ENCODE measurements at regions not wholly inside any gene's neighbourhood (a gene's known extent, or its start where the extent isn't known, plus 50 kb on each side); places are given as distances from the start of the nearest gene placed in this dataset.
A peak's percentile ranks its signal among the peaks of the same experiment; 100 is the strongest.

DNA sequence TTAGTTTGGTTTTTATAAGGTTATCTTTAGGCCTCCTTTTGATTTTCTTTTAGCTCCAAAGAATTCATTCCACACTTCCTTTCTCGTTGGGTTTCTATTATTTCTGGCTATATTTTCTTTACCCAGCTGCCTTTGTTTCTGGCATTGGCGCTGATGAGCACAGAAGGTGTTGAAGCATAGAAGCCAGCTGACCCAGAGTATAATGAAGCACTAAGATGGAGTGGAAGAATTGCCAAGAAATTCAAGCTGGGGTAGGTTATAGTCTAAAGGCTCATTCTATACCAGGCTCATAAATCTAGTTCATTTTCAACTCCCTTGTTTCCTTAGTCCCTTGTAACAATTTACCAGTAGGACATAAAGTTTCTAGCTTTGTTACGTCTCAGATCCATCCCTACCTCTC lies 169.5 kb downstream of the HRH4 start:
- DNase-seq = no peak

DNA sequence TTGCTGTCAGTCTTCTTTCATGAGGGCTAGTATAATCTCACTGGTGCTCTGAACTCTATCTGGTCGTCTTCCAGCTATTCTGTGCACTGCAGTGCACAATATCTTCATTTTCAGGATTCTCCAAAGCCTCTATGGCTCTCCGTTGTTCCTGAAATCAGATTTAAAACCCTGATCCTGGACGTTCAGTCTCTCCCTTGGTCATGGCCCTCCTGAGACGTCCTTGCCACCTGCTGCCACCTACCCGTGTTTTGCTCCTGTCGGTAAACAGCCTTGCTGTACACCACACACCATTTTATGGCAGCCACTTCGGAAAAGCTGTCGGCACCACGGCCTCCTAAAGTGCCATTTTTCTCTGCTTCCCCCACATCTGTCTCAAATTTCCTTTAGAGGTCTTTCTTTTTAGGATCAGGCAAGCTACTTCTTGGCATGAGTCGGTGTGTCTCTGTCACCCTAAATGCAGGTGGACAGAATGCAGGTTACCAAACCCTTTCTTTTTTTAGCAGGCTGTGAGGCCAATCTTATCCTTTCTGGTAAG lies 170.0 kb downstream of the HRH4 start:
- DNase-seq = no peak

DNA sequence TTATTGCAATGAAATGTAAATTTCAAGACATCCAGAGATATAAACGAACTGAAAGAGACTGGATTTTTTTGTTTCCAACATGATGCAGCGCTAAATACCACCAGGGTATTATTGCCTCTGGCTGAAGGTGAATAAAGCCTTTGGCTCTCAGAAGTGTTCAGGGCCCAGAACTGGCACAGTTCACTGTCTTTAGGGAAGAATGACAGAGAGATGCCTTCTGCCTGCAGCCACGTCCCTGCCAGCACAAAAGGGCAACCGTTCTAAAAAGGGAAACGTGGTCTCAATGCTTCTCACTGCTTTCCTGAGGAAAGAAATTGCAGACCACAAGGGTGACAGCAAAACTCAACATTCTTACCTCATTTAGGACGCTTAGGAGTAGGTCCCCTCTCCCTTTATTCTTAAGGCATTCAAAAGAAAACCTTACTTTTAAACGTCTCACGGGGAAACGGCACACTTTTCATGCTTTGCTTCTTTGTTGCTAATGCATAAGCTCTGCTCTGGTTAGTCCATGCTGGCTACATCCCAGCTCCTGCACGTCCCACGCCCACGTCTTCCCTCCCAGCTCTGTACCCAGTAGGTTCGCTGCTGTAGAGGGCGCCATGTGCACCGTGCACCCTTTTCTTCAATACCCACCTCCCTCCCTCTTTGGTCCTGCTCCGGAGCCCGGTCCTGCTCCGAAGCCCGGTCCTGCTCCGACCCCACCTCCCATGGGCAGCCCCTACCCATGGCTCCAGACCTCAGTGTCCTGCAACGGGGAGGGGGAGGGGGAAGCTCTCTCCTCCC lies 171.0 kb downstream of the HRH4 start:
- DNase-seq = no peak

DNA sequence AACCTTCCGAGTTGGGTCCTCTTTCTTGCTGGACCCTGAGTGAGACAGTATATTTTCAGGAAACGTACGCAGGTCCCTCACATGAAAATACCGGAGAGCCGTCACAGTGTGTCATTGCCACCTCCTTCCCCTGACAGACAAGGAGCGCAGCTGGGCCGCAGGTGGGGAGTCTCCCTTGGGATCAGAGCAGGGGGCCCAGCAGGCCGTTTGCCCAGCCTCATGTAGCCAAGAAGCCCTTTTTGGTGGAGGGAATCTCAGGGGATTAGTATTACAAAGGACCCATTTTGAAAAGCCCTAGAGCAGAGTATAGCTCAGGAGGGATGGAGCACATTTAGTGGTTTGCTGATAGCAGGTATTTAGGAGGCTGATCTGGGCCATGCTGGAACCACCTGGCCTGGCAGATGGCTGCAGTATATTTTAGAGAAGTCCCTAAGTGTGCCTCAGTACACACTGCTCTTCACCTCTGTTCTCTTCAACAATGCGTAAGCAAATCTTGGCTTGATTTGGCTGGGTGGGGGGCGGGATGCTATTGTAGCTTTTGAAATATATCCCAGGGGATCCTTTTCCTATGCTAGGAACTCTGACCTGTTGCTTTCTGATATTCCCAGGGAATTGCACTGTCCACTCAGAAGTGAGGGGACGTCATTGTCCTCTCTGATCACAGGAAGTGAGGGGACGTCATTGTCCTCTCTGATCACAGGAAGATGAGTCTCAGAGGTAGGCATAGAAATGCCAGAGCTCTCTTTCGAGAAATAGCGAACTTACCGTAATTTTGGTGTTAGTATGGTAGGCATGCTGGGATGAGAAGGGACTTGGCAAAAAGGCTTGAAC lies 171.9 kb downstream of the HRH4 start:
- no peak for DNase-seq

DNA sequence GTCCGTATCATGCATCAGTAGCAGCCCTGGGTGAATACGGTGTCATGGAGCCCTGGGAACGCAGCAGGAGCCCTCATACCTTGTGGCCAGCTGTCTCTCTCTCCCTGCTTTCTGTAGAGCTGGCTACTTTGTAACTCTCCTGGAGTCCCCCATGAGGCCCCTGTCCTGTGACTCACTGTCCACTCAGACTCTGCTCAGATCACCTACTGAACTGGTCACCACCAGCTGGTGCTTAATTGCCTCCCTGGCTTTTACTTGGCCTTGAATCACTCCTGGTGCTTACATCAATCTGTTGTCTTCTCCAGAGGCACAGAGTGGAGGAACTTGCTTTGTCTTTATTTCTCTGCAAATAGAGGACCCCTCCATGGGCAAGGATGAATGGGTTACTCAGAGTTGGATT lies 172.7 kb downstream of the HRH4 start:
- DNase-seq = no peak

DNA sequence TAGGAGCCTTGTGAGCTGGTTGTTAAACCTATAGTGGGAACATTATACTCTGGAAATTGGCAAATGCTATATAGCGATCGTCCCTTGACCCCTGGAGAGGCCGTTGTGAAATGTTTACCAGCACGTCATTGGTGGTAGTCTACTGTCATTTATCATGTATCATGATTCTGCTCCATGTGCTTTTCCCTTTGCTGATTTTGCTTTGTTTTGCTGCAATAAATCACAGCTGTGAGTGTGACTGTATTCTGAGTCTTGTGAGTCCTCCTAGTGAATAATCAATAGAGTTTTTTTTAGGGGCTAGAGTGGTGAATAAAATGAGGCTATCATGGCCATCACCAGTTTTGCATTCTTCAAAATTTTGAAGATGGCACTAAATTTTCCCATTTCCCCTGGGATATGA lies 189.1 kb downstream of the HRH4 start:
- DNase-seq = no peak

DNA sequence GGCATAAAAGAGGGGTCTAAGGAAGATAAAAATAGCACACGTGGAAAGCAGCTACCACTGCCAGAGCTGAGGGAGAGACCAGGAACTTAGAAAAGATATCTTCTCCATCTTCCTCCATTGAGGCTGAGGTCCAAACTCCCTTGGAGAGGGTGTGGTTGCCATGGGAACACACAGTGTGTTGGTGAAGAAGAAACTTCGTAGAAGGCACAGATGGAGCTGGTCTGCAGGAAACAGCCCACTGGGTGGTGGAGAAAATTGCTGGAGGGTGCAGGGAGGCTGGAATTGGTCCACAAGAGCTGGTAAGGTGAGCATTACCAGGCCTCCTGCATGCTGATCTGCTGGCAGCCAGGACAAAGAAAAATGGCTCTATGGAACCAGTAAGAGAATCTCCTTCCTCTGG lies 191.0 kb downstream of the HRH4 start:
- no peak for DNase-seq

DNA sequence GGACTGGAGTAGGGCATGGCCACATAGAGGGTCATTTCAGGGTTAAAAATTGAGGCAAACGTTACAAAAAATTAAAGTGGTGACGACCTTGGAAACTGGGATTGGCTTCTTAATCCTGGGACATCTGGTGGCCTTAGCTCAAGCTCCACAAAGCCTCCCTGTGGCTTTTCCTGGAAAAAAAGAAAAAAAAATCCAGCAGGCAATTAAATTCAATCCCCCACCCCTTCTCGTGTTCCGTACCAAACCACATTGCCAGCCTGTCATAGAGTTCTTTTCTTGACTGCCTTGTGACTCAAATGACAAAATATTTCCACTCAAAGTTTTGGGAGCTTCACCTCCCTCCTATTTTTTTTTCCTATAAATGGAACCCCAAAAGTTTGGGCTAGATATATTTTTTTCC lies 195.6 kb downstream of the HRH4 start:
- DNase-seq = no peak

DNA sequence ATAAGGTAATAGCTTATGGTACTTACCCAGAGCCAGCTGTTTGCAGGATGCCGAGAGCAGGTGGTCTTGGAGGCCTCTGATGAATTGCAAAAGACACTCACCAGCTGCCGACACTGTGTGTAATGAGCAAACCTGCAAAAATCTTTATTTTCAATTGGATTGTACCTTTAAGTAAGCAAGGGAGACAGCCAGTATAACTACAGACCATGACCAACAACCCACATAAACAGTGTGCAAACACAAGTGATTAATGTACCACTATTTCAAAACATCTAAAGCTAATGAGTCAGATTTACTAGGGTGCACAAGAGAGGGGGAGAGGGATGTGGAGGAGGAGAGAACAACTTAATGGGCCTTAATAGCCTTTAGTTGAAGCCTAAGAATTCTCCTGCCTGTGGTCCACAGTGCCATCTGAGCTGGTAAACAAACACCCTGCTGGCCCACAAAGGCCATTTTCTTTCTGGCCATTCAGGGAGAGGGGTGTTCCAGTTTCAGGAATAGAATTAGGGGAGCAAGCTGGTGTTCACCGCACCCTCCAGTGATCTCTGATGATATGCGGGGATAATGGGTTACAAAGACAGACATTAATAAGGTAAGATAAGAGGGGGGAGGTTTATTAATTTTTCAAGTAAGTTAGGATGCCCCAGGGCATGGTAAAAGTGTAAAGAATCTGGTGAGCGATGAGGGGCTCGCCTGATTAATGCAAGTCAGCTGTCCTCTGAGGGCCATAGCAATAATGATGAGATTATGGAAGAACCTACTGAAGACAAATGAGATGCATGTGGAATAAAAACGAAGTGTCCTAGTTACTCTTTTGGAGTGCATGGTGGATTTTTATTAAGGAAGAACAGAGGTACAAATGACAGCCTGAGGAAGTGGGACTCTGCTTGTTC lies 196.4 kb downstream of the HRH4 start:
- no peak for DNase-seq

DNA sequence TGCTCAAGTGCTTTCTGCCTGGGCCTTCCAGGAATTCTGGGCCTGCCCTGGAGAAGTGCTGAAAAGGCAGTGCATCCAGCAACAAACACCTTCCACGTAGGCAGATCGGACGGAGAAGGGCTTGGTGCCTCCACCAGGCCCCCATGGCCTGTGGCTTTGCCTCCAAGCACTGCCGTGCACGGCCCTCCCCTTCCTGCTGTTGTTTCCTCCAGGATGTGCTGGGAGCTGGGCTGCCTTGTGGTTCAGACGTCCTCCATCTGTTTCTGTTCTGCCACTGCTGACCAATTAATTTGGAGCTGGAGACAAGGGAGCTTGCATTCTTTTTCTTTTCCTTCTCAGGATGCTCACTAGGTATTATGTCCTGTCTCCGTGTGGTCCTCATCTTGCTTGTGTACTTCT lies 197.0 kb downstream of the HRH4 start:
- no peak for DNase-seq

DNA sequence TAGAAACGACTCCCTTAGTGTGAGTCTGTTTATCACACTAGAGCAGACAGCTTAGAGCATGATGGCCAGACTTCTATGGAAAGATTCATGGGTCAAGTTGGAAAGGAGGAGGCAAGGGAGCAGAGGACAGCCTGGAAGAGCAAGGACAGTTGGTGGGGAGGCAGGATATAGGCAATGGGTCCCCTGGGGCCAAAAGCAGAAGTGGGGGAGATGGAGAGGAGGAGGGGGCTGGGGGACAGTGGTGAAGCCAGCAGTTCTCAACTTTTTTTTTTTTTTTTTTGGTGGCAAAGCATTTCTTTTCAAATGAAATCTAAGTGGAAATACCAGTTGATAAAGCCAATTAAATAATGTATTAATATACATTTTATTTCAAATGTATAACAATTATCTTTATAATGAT lies 197.9 kb downstream of the HRH4 start:
- no peak for DNase-seq

DNA sequence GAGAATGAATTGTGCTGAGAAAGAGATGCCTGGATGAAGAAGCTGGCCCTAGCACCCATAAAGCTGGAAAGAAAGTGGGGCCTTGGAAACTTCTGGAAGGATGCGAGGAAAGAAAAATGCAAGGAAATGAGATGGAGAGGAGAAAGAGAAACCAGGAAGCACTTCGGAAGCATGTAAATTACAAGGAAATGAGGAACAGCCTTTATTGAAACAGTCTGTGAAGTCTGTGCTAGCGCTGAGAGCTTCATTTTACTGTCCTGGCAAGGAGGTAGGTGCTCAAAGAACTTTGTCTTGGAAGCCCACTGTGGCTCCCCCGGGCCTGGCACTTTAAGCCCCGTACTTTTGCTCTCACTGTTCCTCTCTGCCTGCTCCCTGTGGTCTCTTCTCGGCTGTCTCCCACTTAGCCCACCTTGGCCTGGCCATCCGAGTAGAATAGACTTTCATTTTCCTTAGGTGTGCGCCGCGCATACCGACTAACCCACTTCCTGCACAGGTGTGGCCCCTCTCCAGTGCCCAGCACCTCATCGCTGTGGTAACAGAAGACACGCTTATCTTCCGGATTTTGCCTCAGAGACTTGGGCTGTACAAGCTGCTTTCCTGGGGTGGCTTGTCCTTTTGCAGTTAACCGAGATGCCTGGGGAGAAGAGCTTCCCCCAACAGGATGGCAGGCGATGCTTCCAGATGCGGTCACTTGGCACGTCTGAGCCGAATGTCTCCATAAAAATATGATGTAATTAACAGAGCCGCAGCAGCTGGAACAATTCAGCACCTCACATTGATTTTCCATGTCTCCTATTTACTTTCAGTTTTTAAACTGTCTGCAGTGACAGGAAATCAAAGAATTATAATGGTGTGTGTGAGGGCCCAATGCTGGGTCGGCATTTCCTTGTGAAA lies 199.6 kb downstream of the HRH4 start:
- peak; percentile 14 to 42 for DNase-seq

DNA sequence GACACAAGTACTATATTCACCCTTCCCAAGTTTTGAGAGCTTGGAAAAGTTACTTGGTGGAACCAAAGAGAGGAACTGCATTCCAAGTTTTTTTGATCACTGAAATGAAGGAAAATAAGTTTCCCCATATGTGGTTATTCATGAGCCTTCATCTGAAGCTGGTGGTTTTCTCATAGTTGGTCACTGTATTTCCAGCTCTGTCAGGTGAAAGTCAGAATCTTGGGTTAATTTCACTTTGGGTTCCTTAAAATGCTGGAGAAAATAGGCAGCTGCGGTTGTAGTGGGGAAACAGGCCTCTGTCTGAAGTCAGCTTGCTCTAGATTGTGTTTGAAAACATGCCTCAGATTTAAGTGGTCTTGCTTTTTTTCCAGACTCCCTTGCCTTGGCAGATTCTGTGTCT lies 200.5 kb downstream of the HRH4 start:
- DNase-seq = no peak

DNA sequence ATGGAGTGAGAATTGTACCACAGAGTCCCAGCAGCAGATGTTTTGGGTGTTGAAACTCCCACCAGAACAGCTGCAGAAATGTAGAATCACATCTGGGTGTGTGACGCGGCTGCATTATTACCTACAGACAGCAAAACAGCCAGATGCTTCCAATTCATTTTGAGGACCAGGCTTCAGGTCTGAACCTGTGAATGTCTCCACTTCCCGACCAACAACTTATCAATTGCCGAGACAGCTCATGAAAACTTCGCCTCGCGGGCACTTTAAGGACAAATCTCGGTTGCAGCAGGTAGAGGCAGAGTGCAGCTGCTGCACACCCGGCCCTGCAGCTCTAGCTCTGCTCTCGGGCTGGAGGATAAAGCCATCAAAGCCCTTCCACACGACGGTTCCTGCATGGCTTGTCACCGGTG lies 202.0 kb downstream of the HRH4 start:
- DNase-seq = no peak

DNA sequence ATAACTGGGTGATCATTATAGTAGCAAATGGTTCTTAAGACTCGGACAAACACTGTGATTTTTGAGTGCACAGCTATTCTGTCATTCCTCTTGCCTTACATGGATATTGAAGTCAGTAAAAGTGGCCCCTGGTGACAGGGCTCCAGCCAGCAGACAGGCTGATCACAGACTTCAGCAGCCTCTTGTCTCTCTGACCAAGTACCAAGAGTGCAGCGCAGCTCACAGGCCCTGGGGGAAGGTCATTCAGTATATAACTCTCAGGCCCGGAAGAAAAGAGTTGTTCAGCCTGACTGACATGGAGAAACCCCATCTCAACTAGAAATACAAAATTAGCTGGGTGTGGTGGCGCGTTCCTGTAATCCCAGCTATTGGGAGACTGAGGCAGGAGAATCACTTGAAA lies 202.6 kb downstream of the HRH4 start:
- DNase-seq = no peak

DNA sequence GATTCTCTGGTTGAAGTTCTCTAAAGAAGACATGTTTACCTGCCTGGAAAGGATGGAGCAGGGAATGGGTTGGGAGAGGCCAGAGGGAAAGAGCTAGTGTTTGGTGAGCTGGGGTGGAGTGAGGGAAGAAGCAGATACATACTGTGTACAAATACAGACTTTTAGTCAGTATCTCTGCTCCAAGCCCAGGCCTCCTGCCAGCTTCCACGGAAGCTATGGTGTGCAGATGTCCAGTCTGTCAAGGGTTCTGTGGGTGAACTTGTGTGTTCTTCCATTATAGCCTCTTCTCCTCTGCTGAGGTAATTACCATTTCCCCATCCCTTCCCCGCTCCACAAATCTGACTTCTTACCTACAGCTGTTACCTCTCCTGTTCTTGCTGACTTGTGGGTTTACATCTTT lies 208.6 kb downstream of the HRH4 start:
- DNase-seq = no peak

DNA sequence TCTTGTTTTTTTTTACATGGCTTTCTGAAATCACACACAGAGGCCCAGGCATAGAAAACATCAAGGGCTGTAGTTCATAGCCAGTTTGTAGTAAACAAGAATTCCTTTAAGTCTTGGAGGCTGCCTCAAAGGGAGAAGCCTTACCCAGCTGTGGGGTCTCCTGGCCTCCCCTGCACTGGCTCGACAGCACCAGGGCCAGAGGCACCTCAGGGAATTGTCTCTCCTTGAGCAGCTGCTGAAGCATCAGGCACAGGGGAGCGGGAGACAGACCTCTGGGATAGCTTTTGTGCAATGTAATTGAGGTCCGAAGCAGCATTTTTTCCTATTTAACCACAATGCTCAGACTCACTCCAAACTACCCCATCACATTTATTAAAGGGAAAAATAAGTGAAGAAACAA lies 209.1 kb downstream of the HRH4 start:
- DNase-seq = no peak

DNA sequence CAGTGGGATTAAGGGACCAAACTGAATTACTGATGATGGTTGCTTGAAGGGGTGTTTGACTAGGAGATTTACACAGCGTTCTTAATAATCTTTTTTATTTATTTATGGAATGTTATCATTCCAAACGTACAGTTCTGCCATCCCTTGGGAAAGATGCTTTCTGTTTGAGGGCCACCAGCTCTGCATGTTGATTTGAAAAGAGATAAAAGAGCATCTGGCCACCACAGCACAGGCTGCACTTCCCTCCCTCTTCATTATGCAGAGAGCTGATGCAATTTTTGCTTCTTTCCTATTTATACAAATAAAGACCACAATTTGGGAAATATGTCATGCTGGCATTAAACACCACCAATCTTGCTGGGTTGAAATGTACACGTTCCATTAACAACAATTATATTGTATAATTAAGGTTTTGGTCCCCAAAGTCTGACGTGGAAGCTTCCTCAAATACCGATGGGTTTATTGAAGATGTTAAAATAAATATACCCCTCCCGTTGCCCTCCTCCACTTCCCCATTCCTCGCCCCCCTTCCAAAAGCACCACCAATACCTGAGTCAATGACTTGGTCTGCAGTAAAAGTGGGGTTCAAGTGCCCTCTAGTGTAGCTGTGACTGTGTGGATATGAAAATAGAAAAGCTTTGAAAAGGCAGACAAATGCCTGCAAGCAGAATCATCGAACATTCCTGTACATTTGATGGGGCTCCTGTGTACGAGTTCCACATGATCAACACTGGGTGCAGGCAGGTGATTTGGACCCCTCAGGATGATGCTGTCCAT lies 211.9 kb downstream of the HRH4 start:
- no peak for DNase-seq

DNA sequence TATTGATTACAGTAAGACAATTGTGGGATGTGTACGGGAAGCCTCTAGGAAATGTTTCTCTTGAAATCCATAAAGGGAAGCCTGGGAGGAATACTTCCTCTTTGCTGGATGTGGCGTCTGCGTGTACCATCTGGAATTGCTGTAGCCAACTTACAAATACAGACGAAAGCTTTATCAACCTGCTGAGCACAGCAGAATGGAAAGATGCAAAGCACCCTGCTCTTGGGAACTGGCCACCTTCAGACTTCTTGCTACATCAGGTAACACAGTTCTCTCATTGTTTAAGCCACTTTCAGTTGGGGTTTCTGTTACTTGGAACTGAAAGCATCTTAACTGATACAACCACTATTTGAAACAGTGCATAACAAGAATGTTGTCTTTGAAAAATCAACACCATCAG lies 213.8 kb downstream of the HRH4 start:
- no peak for DNase-seq

DNA sequence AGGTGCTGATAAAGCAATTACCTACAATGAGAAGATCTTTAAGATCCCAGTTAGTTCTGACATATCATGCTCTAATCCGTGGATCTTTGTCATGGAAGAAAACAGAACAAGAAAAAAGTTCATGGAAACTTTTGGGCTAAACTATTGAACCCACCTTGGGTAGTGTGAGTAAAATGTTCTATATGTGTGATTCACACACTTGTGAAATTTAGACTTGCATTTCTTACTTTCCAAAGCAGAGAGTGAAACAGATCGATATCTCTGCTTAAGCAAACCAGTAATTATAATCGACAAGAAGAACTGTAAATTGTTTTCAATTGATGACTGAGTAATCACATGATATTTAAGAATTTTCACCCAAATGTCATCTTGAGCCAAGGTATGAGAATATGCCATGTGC lies 214.2 kb downstream of the HRH4 start:
- no peak for DNase-seq

DNA sequence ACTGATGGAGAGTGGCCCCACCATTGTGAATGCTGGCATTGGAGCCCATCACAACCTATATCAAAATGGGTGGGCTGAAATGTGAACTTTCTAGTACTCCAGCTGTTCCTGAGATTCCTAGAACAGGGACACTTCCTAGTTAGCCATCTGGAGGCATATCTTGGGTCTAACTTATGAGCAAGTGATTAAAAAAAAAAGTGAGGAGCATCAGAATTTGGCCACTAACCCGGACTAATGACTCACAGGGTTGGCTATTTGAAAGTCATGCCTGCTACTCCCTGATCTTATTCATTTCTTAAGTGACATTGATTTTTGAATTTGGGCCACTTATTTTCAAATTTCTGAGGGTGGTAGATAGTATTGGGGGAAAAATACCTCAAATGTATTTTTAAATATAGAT lies 216.6 kb downstream of the HRH4 start:
- no peak for DNase-seq

Measured in CD4-positive, alpha-beta T cell treated with Interleukin-1 beta for 1 hour (primary cell).